Activated CD8-positive, alpha-beta memory T cell treated with anti-CD3 and anti-CD28 coated beads, Interleukin-2, amount 50 U/mL, for 24 hours (primary cell): ENCODE measurements at regions not wholly inside any gene's neighbourhood (a gene's known extent, or its start where the extent isn't known, plus 50 kb on each side); places are given as distances from the start of the nearest gene placed in this dataset.
"Not testable (repeated sequence)": the region's sequence is repeated elsewhere in the genome, so short reads cannot be mapped to it uniquely, and the experiment has no call there.

Experiments used
- DNase-seq: peaks from one replicate; pipeline ENCODE4 v3.0.0-alpha.2; 2020; ENCODE audit errors: extremely low read depth

- no peak for DNase-seq
Observed at GRCh38 chr4:138439143-138439581, 197.0 kb upstream of the SLC7A11 start.

- no peak for DNase-seq
Observed at GRCh38 chr4:138438608-138439007, 196.5 kb upstream of the SLC7A11 start.

DNA sequence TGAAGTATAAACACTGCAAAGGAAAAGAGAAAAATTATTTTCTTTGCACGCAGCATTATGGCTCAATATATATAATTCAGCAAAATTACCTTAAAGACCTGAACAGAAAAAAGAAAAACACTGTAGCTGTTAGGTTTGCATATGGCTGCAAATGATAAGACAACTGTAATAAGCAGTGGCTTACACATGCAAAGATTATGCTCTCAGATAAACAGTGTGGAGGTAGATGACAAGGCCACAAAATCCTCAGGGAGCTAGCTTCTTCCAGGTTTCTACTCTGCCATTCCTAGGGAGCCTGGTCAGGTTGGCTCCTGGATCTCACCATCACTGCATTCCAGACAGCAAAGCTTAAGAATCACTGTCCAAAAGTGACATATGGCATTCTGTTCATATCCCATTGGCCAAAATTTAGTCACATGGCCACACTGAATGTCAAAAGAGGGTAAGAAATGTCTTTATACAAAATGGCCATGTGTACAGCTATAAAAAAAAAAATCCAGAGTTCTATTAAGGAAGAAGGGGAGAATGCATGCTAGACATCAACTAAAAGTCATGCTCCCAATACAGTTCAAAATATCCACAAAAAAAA lies 195.2 kb upstream of the SLC7A11 start:
- DNase-seq: no peak

GRCh38 chr4:138435733-138436132 lies 193.6 kb upstream of the SLC7A11 start:
- DNase-seq: not testable (repeated sequence)

DNA sequence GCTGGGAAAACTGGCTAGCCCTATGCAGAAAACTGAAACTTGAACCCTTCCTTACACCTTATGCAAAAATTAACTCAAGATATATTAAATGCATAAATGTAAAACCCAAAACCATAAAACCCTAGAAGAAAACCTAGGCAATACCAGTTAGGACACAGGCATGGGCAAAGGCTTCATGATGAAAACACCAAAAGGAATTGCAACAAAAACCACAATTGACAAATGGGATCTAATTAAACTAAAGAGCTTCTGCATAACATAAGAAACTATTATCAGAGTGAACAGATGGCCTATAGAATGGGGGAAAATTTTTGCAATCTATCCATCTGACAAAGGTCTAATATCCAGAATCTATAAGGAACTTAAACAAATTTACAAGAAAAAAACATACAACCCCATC lies 192.9 kb upstream of the SLC7A11 start:
- DNase-seq: not testable (repeated sequence)

DNA sequence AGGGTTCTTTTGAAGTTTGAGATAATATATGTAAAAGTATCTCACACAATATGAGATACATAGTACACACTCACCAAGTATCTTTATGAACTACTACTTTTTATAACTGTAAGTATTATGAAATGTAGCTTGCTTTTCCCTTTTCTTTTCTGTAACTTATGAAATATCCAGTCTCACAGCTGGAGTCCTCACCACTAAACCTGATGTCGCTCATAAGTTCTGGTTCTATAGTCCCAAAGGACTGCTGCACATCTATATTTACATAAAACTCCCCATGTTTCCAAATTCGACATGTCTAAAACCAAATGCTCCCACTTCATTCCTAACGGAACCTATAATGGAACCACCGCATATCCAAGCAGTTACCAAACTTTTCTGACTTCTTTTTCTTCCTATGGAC lies 186.5 kb upstream of the SLC7A11 start:
- no peak for DNase-seq

- no peak for DNase-seq
Observed at GRCh38 chr4:138426786-138427185, 184.6 kb upstream of the SLC7A11 start.

DNA sequence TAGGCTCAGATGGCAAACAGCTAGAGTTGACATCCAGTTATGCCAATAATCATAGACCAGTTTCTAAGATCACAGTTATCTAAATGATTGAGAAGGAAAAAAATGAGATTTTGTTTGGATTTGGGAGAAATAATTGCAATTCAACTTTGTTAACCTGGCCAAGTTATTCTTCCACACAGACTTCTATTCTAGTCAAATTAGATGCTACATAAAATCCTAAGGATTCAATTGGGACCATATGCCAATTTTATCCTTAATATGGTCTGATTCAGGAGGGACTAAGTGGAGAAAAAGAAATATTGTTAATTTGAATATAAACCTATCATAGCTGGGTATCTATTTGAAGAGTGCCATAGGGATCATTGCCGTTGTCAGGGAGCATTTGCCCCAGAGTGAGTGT lies 178.3 kb upstream of the SLC7A11 start:
- DNase-seq: no peak

DNA sequence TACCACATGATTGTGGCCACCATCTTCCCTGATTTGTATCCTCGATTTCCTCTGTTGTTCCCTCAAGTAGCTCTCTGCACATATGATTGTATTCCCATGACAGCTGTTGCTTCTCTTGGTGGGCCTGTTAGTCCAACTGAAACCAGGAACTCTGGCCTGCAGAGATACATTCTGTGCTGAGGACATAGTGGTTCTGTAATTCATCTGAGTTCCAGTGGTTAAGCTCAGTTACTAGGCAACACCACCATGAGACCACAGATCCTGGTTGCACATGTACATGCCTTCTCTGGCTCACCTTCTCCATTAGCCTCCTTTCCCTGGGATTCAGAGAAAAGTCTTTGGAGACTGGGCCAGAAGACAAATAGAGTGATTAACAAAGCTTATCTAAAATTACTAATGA lies 172.1 kb upstream of the SLC7A11 start:
- no peak for DNase-seq

DNA sequence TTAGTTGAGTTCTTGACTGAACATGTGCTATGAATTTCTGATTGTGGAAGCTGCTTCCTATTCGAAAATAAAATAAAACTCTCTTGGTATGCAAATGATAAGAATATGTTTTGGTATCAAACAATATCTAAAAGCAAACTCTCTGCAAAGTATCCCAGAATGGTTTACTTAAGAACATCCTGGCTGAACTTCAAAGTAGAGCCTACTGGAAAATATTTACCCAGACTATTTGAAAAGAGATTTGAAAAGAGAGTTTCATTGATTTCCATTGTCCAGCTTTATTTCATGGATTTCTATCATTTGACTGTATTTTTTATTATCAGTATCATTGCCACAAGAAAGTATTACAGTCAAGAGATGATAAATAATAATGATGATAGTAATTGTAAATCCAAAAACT lies 171.1 kb upstream of the SLC7A11 start:
- DNase-seq: no peak

DNA sequence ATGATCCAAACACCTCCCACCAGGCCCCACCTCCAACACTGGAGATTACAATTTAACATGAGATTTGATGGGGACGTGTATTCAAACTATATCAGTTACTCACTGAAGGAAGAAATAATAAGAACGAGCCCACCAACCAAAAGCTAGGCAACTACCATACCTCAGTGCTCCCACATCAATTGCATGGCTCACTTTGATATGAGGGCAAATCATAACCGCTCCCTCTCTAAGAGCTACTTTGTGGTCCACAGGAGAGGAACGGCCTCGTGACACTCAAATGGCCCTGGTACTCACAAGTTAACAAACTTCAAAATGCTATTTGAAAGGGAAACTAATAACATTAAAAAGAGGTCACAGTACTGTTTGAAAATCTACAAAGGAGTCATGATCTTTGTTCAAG lies 170.7 kb upstream of the SLC7A11 start:
- no peak for DNase-seq

DNA sequence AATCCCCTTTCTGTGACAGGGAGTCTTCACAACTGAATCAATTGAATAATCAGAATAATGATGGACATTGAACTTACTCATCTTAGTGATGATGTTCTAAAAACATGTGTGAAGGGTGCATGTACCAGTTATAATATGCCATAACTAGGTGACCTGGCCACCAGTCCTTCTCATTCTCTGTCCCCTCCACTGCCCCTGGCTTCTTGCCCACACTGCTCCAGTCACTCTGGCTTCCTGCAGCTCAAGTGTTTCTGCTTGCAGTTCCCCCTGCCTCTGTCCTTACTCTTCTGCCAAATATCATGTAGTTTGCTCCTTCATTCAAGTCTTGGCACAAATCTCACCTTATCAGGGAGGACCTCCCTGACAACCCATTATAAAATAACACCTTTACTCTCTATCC lies 168.1 kb upstream of the SLC7A11 start:
- DNase-seq: no peak

DNA sequence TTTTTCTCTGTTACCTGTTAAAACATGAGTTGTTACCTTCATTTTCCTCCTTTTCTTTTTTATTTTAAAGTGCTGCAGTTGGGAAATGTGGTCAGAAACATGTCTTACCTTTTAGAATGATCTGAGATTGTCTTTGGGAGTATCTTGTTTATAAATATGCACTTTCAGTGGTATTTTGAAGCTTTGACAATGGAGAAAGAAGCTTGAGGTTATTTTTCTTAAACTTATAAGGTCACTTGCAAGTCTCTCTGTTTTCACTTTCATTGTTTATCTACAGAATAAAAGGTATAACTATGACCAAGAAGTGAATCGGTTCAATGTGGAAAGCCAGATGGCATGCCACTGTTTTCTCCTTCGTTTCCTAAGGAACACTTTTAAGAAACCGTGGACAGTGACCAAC lies 167.5 kb upstream of the SLC7A11 start:
- DNase-seq: no peak

GRCh38 chr4:138408758-138409157 lies 166.6 kb upstream of the SLC7A11 start:
- no peak for DNase-seq

DNA sequence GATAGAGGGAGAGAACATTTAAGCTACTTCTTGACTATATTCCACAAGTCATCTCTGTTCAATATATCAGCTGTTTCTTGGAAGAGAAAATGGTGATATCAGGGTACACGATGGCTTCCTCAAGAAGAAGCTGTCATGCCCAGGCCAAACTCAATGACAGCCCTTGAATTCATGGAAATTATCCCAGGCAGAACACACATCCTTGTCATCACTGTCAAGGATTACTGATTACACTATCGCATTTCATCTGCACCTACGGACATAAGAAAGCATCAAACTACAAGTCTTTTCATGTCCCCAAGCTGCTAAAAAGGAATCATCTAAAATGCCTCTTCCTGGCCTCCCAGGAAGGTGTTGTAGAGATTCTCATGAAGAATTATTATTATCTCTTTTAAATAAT lies 165.2 kb upstream of the SLC7A11 start:
- DNase-seq: no peak

- no peak for DNase-seq
Observed at GRCh38 chr4:138406876-138407275, 164.7 kb upstream of the SLC7A11 start.

GRCh38 chr4:138405934-138406567 lies 163.9 kb upstream of the SLC7A11 start:
- no peak for DNase-seq

GRCh38 chr4:138405466-138405891 lies 163.3 kb upstream of the SLC7A11 start:
- no peak for DNase-seq

DNA sequence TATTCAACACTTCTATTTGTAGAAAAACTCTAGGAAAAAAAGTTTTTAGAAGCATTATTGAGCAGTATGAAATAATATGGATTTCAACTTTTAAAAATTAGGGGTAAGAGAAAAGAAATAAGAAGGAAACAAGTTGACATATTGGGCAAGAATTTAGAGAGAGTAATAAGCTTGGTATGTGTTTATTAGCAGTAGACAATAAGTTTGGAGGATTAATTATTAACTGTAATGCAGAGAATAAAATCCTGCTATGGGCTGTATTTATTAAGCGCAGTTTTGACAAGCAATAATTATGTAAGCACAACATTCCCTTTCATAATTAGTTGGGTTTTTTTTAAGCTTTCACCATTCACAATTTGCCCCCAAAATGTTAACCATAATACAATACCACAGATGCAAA lies 162.7 kb upstream of the SLC7A11 start:
- no peak for DNase-seq

DNA sequence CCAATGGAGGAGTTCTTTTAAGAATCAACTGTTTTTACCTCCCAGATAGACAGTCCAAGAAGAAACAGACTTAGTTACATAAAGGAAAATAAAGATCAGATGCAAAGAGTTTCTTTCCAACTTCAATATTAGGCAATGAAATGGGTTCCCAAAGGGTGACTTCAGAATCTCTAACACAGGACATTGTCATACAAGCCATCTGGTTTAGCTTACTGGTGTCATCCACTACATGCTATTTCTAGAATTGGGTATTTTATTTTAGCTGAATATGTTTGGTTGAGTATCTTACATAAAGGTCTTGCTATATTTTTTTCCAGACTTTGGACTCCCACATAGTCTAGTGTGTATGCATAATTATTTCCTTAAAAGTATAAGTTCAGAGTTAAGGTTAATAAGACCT lies 162.1 kb upstream of the SLC7A11 start:
- DNase-seq: no peak

- no peak for DNase-seq
Observed at GRCh38 chr4:138401334-138401733, 159.2 kb upstream of the SLC7A11 start.

DNA sequence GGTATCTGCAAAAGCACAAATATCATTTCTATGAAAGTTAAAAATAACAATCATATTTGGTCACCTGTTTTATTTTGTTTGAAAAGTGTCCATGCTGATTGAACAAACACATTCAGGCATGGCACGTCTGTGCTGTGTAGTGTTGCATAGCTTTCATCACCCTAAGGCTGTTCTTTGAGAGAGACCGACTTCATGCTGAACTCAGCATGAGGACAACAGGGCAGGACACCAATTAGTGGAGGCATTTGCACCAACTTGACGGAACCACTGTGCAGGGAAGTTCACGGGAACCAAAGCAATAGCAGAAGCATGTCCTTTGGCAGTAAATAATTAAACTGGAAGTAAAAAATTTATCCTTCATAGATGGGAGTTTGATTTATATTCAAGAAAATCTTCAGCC lies 158.4 kb upstream of the SLC7A11 start:
- DNase-seq: no peak

DNA sequence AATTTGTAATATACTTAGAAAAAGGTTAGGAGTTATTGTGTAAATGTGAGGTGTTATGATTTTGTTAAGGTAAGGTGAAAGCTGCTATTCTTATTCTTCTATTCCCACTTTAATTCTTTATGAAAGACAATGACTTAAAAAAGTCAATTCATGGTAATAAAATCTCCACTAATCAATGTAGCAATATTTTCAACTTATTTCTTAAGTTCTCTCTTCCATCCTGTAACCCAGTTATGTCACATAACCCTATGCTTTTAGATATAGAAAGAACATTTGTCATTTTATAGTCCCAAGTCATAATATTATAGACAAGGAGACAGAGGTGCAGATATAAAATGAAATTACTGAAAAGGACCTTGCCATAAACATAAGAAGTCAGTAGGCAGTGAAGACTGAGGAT lies 157.9 kb upstream of the SLC7A11 start:
- DNase-seq: no peak

GRCh38 chr4:138399081-138399480 lies 156.9 kb upstream of the SLC7A11 start:
- no peak for DNase-seq
